CD4-positive, alpha-beta T cell treated with Interleukin-4 for 1 hour (primary cell): ENCODE measurements at regions not wholly inside any gene's neighbourhood (a gene's known extent, or its start where the extent isn't known, plus 50 kb on each side); places are given as distances from the start of the nearest gene placed in this dataset.

Experiments
- DNase-seq, 2 donors: peaks; one replicate each; pipeline ENCODE4 v3.0.0-alpha.2; 2020 to 2022

DNA sequence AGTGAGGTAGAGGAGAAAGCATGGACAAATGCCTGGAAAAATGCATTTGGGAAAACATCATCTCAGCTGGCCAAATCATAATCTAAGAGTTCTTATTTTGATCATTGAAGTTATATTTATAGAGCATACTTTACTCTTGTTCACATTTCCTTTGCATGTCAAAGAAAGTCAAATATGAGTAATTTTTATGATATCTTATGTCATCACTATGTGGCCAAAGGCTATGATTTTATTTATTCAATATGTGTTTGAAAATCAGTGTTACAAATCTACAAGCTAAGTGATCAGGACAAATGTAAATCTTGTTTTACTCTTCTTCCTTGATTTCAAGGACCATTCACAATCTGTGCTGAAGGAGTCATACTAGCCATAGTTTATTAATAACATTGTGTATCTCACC lies 237.2 kb upstream of the DPH6 start:
- DNase-seq, result no peak

DNA sequence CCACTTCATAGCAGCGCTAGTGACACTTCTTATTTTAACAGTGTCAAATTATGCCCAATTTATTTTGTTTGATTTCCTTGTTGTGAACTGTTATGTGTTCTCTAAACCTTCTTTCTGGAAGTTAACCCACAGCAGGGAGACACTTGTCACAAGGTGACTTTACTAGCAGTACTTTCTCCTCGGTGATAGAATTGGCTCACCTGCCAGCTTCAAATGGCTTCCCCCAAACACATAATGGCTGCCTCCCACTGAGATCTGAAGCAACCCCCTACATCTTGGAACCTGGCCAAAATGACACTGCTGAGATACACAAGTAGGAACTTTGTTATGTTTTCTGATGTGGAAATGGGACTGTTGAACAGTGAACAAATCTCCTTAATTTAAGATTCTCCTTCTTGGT lies 238.8 kb upstream of the DPH6 start:
- no peak for DNase-seq

DNA sequence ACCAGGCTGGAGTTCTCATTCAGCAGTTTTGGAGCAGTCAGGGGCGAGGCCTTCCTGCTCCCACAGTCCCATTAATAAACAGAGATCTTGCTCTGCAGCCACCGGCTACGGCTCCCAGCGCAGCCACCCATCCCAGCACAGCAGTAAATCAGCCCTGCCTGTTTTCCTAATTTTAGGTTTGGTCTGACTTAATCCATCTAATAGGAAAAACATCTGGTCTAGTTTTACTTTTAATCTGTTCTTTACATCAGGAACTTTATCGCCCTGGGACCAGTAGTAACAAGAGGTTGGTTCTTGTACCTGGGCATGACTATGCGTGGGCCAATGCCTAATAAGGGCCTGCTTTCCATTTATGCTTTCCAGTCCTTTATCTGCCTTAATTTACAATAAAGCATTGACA lies 264.0 kb upstream of the DPH6 start:
- DNase-seq, result no peak

DNA sequence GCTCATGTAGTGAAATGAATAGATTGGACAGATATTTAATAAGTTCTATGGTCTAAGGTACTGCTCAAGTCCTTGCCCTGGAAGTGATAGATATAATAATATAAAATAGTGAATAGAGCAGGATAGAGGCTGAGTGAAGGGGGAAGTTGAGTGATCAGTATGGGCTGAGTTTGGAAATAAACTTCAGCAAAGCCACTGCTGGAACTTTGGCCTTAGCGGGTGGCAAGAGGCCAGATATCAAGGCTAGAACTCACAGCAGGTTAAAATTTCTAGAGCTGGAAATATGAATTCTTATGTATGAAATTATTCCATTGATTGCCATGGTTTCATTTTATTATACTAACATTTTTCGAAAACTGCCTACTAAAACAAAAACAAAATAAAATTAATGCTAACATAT lies 267.6 kb upstream of the DPH6 start:
- no peak for DNase-seq

DNA sequence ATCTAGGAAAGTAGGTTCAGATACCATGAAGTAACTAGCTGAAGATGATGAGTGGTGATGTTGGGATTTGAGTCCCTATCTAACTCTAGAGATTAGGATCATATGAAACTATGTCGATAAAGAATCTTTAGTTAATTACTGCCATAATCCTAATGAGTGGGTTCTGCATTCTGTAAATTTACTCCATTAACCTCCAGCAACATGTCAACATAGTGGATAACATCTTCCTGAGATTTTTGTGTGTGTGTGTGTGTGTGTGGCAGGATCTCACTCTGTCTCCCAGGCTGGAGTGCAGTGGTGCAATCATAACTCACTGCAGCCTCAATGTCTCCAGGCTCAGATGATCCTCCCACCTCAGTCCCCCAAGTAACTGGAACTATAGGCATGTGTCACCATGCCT lies 272.9 kb upstream of the DPH6 start:
- no peak for DNase-seq

DNA sequence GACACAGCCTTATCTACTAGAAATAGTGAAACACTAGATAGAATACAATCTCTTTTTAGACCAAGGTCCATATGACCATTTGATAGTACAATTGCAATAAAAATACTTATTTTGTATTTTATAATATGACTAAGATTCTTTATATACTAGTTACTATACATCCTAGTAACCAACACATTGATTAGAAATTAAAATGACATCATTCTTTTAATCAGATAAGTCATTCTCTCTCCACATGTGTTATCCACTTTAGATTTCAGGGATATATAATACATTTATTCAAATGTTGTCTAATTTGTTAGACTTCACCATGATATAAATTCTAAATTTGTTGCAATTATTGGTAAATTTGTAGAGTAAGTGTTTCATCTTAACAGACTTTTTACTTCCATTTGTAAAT lies 276.2 kb upstream of the DPH6 start:
- DNase-seq, result no peak

DNA sequence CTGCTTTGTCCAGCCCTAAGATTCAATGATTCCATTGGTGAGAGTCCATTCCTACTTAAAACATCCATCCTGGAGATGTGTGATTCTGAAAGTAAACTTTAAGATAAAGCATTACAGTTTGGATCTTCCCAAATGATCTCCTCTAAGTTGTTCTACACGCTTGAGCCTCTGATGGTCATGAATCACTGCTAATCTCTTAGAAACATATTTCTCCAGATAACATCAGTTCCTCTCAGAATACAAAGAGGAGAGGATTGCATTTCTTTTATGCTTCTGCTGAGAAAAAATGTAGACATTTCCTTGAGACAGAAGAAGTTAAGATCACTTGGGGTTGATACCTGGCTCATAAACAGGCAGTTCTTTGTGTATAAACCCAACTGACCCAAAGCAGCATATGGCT lies 281.2 kb upstream of the DPH6 start:
- DNase-seq, result no peak

DNA sequence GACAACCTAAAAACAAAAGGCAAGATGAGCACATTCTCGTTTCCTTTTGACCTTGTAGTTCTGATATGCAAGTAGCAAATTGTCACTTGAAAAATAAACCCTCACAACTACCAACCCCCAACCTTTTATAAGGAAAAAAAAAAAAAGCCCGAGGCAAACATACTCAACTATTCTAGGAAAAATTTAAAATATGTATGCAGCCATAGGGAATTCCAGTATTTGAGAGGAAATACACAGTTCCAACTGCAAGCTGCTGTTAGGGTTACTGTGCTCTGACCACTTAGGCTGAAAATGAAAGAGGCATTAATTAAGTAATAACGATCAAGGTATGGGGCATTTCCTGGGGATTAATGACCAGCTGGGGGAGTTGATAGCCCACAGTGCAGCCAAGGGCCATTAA lies 281.9 kb upstream of the DPH6 start:
- DNase-seq, result no peak

DNA sequence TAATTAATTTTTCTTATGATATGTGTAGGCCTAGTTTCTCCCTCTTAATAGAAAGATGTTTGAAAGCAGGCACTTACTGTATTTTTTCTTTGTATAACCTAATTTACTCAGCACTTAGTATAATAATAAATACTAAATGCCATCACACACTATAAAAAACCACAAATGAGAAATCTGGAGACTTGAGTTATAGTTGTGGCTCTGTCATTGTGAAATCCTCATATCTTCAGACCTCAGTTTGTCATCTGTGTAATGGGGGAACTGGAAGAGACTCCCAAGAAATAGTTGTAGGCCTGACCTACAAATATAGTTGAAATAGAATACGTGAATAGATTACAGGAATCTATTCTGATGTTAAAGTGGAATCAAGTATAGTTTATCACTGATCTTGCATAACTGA lies 287.6 kb upstream of the DPH6 start:
- no peak for DNase-seq

DNA sequence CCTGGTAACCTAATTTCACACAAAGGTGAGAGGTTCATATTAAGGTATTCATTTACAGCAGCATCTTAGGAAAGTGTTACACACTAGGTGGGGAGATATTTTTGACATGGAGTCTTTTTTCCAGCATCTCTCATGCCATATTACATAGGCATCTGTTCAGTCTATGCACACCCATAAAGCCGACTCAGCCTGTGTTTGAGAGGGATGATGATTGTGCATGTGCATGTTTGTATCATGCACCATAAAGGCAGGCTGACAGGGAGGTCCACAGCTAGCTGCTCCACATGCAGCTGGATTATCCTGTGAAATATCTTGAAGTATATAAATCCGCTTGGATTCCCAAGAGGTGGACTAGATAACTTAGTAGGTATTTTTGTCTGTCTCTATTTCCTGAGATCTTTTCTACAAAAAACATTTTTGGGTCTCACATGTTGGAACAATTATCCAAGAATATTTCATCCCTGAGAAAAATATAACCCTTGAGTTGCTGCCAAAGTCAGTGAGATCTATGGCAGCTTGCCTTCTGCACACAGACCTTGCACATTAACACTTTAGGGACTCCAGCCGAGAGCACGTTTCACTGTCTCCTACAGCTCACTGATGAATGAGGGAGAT lies 288.4 kb upstream of the DPH6 start:
- DNase-seq, result no peak

DNA sequence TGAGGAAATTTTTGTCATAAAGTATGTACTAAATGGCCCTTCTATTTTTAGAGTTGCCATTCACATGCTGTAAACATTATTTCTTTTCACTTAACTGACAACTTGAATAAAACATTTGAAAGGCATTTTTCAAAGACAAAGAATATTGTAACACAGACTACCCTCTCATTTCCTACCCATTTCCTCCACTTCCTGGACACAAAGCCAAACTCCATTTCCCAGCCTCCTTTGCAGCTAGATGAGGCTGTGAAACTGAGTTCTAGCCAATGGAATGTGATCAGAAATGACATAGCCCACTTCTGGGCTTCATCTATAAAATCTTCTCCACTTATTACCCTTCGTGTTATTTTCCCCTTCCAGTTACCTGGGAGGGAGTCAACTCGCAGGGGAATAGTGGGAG lies 288.9 kb upstream of the DPH6 start:
- no peak for DNase-seq

DNA sequence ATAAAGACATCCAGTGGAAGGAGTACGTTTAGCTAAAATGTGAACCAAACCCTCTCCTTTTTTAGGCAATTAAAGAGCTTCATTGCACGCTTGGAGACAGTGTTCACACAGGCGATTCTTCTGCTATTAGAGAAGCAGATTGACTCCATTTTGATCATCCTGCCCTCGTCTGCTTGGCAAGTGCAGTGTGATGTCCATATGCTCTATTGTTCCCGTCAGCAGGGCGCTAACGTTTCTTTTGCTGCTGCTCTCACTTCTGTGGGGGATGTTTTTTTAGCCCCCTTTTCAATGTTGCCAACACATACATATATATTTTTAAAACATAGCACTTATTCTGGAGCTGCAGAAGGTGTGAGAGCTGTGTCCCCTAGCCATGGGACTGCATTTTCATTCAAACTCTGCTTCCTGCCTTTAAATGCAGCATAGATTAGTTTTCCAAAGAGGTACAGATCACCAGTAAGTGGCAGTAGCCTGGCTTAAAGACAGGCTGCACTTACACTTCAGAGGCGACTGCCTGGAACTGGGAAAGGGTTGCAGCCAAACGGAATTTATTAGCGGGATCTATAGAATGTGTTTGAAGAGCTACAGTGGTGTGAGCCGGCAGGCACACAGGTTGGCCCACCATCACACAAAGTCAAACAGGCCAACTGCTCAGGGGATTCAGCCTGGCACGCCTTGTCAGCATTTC lies 292.6 kb upstream of the DPH6 start:
- no peak for DNase-seq

DNA sequence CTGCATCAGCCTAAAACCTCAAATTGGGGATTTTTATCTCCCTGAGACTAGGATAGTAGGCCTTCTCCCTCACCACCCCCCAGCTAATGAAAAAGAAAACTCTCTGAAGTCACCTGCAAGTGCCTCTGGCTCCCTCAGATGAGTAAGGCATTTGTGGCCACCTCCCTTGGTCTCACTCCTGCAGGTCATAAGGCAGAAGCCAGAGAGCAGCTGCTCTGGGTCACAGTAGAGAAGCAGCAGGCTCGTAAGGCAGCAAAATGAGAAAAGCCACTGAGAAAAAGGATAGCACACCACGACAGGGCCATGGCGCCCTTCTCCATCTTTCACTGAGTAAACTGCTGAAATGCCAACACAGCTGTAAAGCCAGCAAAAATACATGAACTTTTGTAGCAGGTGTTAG lies 296.7 kb upstream of the DPH6 start:
- no peak for DNase-seq

DNA sequence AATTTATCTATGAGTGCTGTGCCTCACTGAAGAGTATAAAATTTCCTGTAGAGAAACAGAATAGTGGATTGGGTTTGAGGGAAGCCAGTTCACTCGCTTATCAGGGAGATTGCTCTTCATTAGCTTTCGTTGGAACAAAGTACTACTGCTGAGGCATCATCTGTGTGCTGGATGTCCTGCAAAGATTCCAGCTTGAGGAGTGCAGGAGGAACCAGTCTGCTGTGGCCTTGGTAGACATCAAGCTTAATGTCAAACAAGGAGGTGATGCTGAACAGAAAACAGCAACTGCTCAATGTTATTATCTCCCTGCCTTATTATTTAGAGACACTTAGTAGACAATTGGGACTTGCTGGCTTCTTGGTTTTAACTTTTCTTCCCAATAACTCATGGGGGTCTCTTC lies 297.5 kb upstream of the DPH6 start:
- no peak for DNase-seq

DNA sequence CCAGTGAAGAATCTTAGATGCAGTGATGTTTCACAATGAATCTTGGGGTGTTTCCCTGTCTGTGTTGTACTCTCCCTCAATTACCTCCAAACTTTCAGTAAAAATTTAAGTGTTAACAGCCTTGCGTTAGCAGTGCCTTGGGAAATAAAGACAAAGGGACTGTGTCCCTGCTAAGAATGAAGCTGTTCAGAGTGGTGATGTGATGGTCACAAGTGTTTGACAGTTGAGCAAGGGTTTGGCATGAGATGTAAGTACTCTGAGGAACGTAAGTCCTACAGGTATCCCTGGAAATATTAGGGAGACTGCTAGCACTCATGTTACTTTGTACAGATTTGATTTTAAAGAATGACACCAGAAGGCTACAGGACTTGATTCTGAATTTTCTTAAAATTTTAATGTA lies 304.3 kb upstream of the DPH6 start:
- DNase-seq, result no peak

DNA sequence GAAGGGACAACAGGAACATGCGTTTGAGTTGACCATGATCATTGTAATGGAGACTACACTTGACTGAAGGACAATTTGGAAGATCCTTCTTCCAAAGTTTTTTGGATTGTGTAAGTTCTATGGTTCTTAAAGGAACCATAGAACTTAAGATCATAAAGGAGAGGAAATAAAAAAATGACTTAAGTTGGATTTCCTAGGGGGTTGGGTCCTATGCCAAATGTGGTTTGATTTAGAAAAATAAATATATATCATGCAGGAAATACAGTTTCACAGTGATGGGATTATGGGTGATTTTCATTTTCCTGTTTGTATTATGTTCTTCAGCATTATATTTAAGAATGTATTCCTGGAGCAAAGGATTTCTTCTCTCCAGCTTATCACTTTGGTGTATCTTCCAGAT lies 305.5 kb upstream of the DPH6 start:
- DNase-seq, result no peak

DNA sequence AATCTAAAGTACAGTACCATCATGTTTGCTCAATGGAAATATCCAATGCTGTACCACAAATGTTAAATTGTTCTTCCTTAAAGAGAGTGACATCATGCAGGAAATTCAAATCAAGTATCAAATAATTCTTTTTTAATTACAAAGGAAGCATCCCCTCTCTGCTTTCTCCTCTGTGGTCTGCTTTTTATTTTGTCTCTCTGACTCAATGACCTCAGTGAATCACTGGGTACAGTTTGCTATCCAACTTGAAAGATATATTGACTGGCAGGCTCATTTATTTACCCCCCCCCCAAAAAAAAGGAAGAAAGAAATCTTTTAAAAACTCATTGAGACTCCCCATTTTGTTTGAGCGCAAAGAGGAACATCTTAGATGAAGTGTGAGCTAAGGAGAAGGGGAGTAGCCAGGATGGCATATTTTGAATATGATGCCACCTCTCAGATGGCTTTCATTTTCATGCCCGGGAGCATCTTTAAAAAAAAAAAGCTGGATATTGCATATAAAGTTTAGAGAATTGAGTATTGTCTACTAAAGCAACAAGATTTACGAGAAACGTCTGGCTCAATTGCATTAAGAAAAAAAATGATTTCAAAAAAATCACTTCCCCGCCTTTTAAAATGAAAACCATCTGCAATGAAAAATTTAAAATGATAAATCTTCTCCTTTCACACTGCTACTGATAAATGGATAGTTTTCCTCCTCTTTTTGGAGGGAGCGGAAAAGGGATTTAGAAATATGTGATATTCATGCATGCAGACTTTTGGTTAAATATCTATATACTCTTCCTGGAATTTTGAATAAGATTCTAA lies 307.1 kb upstream of the DPH6 start:
- DNase-seq, result no peak

DNA sequence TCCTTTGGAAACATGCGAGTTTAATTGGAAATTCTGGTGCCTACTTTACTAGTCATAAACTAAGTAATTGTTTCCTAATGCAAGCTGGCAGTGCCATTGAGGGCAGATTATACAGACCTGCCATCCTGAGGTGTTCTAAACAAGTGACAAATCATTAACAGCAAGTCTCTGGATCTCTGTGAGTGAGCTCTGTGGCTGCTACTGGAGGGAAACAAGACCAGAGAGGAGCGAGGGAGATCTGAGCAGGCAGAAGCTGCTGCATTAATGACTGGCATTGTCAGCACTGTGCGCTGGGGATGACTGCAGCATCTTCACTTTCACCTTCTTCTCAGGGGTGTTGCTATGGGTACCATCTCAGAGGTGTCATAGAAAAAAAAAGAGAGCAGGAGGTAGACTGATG lies 308.4 kb upstream of the DPH6 start:
- DNase-seq, result no peak

DNA sequence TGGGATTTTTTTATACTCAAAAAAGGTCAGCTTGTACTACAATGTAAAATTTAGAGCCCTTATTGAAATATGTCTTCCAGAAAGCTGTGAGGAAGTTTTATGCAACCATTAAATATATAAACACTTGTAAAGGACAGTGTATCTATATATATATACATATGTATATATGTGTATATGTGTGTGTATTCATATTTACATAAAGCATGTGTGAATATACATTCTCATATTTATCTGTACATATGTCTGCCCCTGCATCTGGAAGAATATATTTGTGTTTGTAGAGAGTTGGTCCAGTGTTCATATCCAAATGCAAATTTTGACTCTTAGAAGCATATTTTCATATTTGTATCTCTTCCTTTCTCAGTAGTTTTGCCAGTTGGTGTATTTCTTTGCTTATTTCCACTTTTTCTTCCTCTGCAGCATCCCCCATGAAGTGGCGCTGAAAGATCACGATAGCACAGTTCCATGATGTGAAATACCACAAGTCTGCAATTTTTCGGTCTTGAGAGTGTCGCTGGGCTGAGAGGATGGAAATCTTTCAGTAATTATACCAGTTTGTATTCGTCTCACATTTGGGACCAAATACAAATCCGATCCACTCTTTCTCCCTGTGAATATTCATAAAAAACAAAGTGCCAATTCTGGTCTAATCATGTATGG lies 311.7 kb upstream of the DPH6 start:
- DNase-seq, result no peak

DNA sequence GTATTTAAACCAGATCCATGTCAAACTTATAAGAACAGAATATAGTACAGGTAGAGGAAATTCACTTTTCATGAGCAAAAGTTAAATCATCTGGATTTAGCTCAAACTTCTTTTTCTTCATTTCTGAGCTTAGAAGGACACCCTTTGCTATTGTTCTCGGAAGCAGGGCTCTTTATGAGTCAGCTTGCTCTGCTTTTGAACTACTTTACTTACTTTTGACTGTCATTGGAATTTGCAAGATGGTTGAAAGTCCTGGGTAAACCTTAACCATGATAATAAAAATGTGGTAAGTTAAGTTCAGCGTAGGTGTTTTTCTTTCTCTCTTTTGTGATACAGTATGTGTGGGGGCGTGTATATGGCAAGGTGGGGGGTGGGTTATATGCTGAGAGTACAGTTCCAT lies 312.7 kb upstream of the DPH6 start:
- DNase-seq, result no peak

DNA sequence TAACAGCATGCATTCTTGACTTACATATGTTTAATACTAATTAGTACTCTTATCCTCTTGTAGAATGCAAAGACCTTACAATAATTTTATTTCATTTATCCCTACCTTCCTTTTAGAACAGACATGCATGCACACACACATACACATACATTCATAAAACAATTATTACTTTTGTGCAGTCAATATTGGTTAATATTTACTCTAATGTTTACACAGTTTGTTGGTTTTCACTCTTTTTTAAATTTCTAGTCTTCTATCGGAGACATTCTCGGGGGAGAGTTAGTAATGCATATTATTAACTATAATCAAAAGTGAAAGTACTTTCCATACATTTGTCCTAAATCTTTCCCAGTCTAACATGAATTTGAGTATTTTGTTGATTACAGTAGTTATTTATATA lies 317.7 kb upstream of the DPH6 start:
- no peak for DNase-seq

DNA sequence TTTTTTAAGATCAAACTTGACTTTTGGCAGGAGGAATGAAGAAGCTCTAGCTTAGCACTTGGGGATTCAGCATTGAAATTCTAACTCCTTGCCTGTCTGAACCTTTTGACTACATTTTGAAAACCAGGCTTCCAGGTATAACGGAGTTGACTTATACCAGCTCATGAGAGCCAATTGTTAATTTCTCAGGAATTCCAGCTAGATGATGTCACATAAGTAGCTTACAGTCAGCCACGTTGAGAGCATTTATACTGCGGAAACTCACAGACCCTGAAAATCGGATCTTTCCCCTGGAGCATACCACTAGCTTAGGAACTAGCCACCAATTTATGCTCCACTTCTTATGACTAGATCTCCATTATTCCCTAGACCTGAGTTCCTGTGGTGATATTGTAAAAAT lies 321.4 kb upstream of the DPH6 start:
- no peak for DNase-seq

DNA sequence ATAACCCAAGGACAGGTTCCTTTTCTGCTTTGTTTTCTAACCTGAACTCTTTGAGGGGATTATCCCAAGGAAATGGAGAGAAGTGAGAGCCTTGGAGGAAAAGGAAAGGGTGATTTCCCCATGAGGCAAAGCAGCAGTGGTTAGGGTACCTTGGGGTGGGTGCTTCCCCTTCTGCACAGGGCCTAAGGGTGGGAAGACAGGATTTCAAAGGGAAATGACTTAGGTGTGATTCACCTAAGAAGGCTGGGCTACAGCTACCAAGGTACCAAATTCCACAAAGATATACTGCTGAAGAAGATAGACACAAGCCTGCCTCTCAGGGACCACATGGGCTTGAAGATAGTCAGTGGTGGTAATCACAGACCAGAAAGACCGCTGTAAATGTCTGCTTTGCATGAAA lies 325.3 kb upstream of the DPH6 start:
- no peak for DNase-seq

DNA sequence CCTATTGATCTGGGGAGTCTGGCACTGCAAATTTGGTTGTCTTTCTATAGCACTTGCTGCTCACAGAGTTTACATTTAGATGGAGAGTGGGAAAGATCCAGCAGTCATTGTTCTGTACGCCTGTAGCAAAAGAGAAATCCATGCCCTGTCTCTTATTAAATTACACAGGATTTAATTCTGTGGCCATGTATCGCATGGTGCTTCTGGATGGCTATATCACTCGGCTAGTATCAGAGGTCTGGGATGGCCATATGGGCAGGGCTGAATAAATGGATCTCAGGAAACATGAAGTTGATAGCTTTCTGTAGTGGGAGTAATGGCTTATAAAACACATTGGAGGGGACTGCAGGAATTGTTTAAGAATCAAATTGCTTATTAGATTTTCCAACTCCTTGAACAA lies 325.8 kb upstream of the DPH6 start:
- no peak for DNase-seq
